ENCODE measurements at regions not wholly inside any gene's neighbourhood (a gene's known extent, or its start where the extent isn't known, plus 50 kb on each side); places are given as distances from the start of the nearest gene placed in this dataset.

GRCh38 chr11:113634940-113635575, 71.0 kb downstream of the TMPRSS5 start:
- no peak for DNase-seq (ENCODE audit: low read depth, low spot score)

DNA sequence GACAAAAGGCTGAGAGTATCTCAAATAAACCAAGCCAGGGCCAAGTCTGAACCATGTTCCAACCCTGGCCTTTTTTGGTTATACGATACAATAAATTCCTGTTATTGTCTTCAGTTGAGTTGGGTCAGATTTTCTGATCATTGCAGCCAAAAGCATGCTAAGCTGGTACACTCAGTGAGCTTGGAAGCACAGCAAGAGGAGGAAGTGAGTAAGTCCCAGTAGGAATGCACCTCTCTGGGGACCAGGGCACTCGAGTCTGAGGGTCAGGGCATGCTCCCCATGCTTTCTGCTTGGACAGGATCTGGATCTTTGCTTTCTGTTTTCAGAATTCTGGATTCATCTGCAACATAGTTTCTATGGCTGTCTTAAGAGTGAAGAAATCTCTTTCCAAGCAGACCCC, 73.1 kb downstream of the TMPRSS5 start:
- no peak for DNase-seq (ENCODE audit: low read depth, low spot score)

- no peak for DNase-seq (ENCODE audit: low read depth, low spot score)
Measured at GRCh38 chr11:113629562-113629961, 76.5 kb downstream of the TMPRSS5 start.

DNA sequence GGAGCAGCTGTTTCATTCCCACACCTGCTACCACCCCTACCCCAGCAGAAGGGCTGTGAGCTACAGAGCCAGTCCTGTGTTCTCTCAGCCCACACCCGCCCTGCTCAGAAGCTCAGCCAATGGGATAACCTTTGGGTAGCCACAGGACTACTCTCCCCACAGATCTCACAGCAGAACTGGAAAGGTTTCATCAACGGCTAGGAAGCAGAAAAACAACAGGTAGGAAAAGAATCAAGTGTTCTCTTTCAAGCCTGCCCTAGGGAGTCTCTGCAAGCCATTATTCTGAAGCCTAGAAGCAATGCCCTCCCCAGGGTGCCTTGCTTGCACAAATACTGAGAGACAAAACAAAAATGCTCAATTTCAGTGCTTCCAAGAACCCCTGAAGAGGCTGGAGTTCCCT, 77.2 kb downstream of the TMPRSS5 start:
- no peak for DNase-seq (ENCODE audit: low read depth, low spot score)

DNA sequence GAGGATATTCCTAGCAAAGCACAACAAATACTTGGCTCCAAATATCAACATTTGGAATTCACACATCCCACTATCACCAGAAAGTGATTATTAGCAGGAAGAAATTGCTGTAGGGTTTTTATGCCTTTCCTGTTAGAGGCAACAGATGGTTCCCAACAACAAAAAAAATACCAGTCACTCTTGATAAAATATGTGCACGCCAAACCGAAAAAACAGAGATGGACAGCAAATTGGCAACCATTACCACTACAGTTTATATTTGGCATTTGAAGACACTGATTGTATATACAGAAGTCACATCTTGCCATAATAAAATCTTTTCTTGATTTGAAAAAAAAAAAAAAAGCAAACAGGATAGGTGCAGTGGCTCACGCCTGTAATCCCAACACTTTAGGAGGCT, 78.2 kb downstream of the TMPRSS5 start:
- DNase-seq (ENCODE audit: low read depth, low spot score), result no peak

DNA sequence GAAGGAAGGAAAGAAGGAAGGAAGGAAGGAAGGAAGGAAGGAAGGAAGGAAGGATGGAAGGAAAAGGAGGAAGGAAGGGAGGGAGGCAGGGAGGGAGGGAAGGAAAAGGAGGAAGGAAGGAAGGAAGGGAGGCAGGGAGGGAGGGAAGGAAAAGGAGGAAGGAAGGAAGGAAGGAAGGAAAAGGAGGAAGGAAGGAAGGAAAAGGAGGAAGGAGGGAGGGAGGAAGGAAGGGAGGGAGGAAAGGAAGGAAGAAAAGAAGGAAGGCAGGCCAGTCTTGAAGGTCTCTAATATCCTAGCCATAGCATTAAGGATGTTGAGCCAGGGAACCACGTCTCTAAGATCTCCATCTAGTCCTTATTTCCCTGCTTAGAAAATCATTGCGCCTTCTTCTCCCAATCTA, 78.8 kb downstream of the TMPRSS5 start:
- DNase-seq (ENCODE audit: low read depth, low spot score), result no peak

DNA sequence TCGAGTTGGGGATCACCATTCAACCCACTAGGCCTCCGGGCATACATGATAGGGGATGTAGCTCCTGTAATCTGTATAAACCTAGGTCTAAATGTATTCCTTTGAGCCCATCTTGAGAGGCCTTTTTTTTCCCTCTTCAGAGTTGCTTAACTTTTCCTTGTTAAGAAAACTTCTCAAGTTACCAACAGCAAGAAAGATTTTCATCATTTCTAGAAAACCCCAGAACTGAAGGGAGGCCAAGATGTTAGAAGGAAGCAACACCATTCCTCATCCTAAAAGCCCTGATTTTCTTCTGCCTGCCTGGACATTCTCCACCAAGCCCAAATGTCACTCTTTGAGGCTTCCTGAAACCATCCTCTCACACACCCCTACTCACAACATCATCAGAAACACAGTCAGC, 79.4 kb downstream of the TMPRSS5 start:
- no peak for DNase-seq (ENCODE audit: low read depth, low spot score)

DNA sequence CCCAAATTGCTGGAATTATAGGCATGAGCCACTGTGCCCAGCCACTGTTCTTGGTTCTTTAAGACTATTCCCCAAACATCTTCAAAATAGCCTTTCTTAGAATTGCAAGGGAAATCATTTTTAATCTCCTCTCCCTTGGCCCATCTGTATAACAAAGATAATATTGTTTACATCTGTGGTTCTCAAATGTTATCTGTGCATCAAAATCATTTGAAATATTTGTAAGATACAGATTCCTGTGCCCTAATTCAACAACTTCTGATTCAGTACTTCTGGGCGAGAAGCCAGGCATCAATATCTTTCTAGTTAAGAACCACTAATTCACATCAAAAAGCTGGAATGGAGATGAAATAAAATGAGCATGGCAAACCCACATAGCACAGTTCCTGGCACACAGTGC, 83.0 kb downstream of the TMPRSS5 start:
- DNase-seq (ENCODE audit: low read depth, low spot score), result no peak

- DNase-seq (ENCODE audit: low read depth, low spot score), result no peak
Measured at GRCh38 chr11:113618360-113618759, 87.7 kb downstream of the TMPRSS5 start.

- no peak for DNase-seq (ENCODE audit: low read depth, low spot score)
Measured at GRCh38 chr11:113615773-113616172, 90.3 kb downstream of the TMPRSS5 start.

- DNase-seq (ENCODE audit: low read depth, low spot score), result no peak
Measured at GRCh38 chr11:113615098-113615497, 91.0 kb downstream of the TMPRSS5 start.

- DNase-seq (ENCODE audit: low read depth, low spot score), result no peak
Measured at GRCh38 chr11:113614097-113614496, 92.0 kb downstream of the TMPRSS5 start.

GRCh38 chr11:113613619-113614018, 92.5 kb downstream of the TMPRSS5 start:
- no peak for DNase-seq (ENCODE audit: low read depth, low spot score)

DNA sequence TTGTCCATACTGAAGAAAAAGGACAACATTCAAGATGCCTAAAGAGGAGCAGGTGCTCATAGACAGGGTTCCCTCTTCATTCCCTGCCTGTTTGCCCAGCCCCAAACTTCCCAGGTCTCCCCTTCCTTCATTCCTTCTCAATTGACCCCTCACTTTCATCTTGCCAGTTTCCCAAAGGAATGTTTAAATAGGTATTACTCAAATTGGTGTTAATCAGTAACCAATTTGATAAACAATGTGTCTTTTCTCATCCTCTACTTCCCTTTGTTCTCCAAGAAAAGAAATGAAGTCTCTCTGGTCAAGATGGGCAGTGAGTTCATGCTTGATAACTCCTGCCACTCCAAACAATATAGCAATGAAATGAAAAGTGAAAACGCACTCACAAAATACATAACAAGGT, 101.9 kb downstream of the TMPRSS5 start:
- DNase-seq (ENCODE audit: low read depth, low spot score), result no peak

- no peak for DNase-seq (ENCODE audit: low read depth, low spot score)
Measured at GRCh38 chr11:113603277-113604059, 102.6 kb downstream of the TMPRSS5 start.

DNA sequence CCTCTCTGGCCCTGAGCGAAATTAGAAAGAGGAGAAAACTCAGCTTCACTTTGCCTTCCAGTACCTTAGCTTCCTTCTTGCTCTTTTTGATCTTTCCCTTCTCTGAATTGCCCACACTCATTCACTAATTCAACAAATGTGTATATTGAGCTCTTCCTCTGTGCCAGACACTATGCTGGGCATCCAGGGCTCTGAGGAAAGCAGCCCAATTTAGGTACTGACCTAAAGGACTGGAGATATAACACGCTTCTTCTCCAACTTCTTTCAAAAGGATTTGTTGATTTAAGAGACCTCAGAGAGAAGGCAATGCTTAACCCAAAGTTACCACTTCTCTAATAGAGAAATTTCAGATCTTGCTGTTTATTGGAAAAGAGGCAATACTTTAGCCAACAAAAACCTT, 103.6 kb downstream of the TMPRSS5 start:
- no peak for DNase-seq (ENCODE audit: low read depth, low spot score)

DNA sequence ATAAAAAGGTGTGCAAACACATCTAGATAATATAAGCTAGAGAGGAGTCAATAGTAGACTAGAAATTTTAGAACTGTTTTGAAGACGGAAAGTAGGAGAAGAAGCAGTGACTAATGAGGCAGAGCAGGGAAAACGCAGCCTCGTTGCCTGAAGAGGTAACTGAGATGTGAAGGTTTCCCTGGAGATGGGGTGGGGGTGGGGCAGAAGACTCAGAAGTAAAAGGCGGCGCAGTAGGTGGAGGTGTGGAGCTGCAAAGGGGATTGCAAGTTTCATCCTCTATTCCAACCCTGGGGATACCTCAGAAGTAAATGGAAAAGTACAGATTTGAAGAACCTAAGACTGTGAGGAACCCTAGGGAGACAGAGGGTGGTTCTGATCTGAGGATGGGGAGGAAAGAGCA, 109.5 kb downstream of the TMPRSS5 start:
- DNase-seq (ENCODE audit: low read depth, low spot score), result no peak

DNA sequence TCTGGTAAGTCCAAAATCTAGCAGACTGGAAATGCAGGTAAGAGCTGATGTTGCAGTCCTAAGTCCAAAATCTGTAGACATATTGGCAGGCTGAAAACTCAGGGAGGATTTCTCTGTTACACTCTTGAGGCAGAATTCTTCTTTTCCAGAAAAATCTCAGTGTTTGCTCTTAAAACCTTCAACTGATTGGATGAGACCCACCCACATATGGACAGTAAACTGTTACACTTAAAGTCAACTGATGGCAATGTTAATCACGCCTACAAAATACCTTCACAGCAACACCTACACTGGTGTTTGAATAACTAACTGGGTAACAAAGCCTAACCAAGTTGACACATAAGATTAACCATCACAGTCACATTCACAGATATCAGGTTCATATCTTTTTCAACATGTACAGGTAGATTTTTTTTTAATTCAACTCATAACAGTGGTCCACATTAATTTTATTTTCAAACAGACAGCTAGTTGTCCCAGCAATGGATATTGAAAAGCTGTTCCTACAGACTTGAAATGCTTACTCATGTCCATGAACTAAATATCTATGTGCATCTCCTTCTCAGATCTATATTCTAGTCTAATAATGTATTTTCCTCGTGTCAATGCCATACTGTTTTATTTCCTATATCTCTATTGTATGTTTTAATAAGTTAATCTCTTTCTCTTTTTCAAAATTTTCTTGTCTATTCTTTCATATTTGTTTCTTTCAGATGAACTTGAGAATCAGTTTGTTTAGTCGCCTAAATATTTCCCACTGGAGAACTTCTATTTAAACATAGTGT, 110.1 kb downstream of the TMPRSS5 start:
- no peak for DNase-seq (ENCODE audit: low read depth, low spot score)

- DNase-seq (ENCODE audit: low read depth, low spot score), result no peak
Measured at GRCh38 chr11:113593698-113594308, 112.3 kb downstream of the TMPRSS5 start.

GRCh38 chr11:113591117-113591516, 115.0 kb downstream of the TMPRSS5 start:
- no peak for DNase-seq (ENCODE audit: low read depth, low spot score)

- no peak for DNase-seq (ENCODE audit: low read depth, low spot score)
Measured at GRCh38 chr11:113587308-113587739, 112.1 kb upstream of the DRD2 start.

GRCh38 chr11:113584371-113584770, 109.2 kb upstream of the DRD2 start:
- DNase-seq (ENCODE audit: low read depth, low spot score), result no peak
